Tibial nerve (tissue), 4 donors: ENCODE measurements at regions not wholly inside any gene's neighbourhood (a gene's known extent, or its start where the extent isn't known, plus 50 kb on each side); places are given as distances from the start of the nearest gene placed in this dataset.
"Not testable (repeated sequence)": the region's sequence is repeated elsewhere in the genome, so short reads cannot be mapped to it uniquely, and the experiment has no call there.

Source experiments
- DNase-seq, 2 donors: peaks; one replicate each; pipeline ENCODE4 v3.0.0-alpha.2; 2019; ENCODE audit warnings: low spot score in 2 of 2
- H3K27ac ChIP-seq, 4 donors: fragments of 200-600 bp; sonication (generic) in 3 of 4; one replicate each; pipeline ENCODE4 v1.5.1; 2017 to 2019; ENCODE audit warnings: mild to moderate bottlenecking in 1 of 4
- H3K27me3 ChIP-seq, 2 donors: fragments of 200-600 bp; sonication (generic) in 1 of 2; one replicate each; pipeline versions ENCODE4 v1.5.1 to v1.6.0; 2017 to 2019
- H3K36me3 ChIP-seq, 3 donors: fragments of 200-600 bp; sonication (generic); one replicate each; pipeline ENCODE4 v1.5.1; 2018 to 2019
- H3K4me1 ChIP-seq, 4 donors: fragments of 200-600 bp; sonication (generic) in 3 of 4; one replicate each; pipeline ENCODE4 v1.5.1; 2017 to 2019
- H3K4me3 ChIP-seq, 4 donors: fragments of 200-600 bp; sonication (generic) in 3 of 4; one replicate each; pipeline ENCODE4 v1.5.1; 2017 to 2019; ENCODE audit warnings: mild to moderate bottlenecking in 1 of 4, moderate library complexity in 1 of 4
- H3K9me3 ChIP-seq, 4 donors: fragments of 200-600 bp; sonication (generic) in 3 of 4; one replicate each; pipeline ENCODE4 v1.5.1; 2017 to 2019
- CTCF ChIP-seq, 5 experiments: fragments of 200-600 bp in 3 of 5; fragments of 450-650 bp in 2 of 5; sonication (generic) in 3 of 5; IDR thresholded peaks; one replicate each; pipeline ENCODE4 v1.5.1; 2016 to 2019; ENCODE audit warnings: antibody characterized with exemption in 5 of 5, mild to moderate bottlenecking in 3 of 5, moderate library complexity in 2 of 5
- EP300 ChIP-seq, 2 donors: sonication (generic); formaldehyde crosslinking; IDR thresholded peaks; one replicate each; pipeline ENCODE4 v1.6.1; 2017; ENCODE audit warnings: antibody characterized with exemption in 2 of 2, mild to moderate bottlenecking in 1 of 2
- POLR2A ChIP-seq, 2 donors: fragments of 450-650 bp; IDR thresholded peaks; one replicate each; pipeline ENCODE4 v1.6.1; 2017; ENCODE audit warnings: antibody characterized with exemption in 2 of 2, mild to moderate bottlenecking in 2 of 2, moderate library complexity in 2 of 2
- WGBS, 2 donors: methylation state at CpG; one replicate each; pipeline ENCODE4 v1.1.5; 2018; 5-methylcytosine and 5-hydroxymethylcytosine counted together

GRCh38 chr4:23423540-23423939 is 466.3 kb downstream of the PPARGC1A start:
- WGBS, 2 donors, result 40 to 47% methylated on average over 3 of the region's 3 CpGs

GRCh38 chr4:23422878-23423277 is 467.0 kb downstream of the PPARGC1A start:
- no peaks in the 10 kb centered on the region for H3K4me1 ChIP-seq
- H3K9me3 ChIP-seq, result no peaks in the 10 kb centered on the region
- H3K27me3 ChIP-seq, result no peaks in the 10 kb centered on the region
- H3K4me3 ChIP-seq, result no peak overlapping the region
- no peaks in the 10 kb centered on the region for H3K36me3 ChIP-seq
- H3K27ac ChIP-seq, result no peak overlapping the region
- DNase-seq, result no peak
- 67 to 79% methylated on average over 1 of the region's 1 CpG for WGBS, 2 donors
- no peak for TF ChIP-seq POLR2A (IDR thresholded peaks at IDR 0.05)
- no peak for TF ChIP-seq CTCF (IDR thresholded peaks at IDR 0.05)
- no peak for TF ChIP-seq EP300 (IDR thresholded peaks at IDR 0.05)

More at GRCh38 chr4:23423540-23423939, 466.3 kb downstream of the PPARGC1A start:
- Histone ChIP-seq H3K36me3 (no peaks in the 10 kb centered on the region), H3K4me3 (no peak overlapping the region), H3K9me3 (no peaks in the 10 kb centered on the region), H3K4me1 (no peaks in the 10 kb centered on the region), H3K27me3 (no peaks in the 10 kb centered on the region), H3K27ac (no peak overlapping the region)
- no peak for DNase-seq
- no peak for TF ChIP-seq CTCF (IDR thresholded peaks at IDR 0.05)
- no peak for TF ChIP-seq POLR2A (IDR thresholded peaks at IDR 0.05)
- no peak for TF ChIP-seq EP300 (IDR thresholded peaks at IDR 0.05)

GRCh38 chr4:23413631-23414030 is 476.2 kb downstream of the PPARGC1A start:
- no peak for DNase-seq
- TF ChIP-seq POLR2A (IDR thresholded peaks at IDR 0.05), result no peak
- 51 to 56% methylated on average over 3 of the region's 3 CpGs for WGBS, 2 donors

GRCh38 chr4:23412701-23413100 is 477.1 kb downstream of the PPARGC1A start:
- H3K36me3 ChIP-seq, result no peaks in the 10 kb centered on the region
- no peaks in the 10 kb centered on the region for H3K4me1 ChIP-seq
- H3K27me3 ChIP-seq, result no peaks in the 10 kb centered on the region
- no peak overlapping the region for H3K27ac ChIP-seq
- no peaks in the 10 kb centered on the region for H3K9me3 ChIP-seq
- WGBS, 2 donors, result 80 to 88% methylated on average over 3 of the region's 3 CpGs
- DNase-seq, result no peak
- H3K4me3 ChIP-seq, result no peak overlapping the region
- TF ChIP-seq POLR2A (IDR thresholded peaks at IDR 0.05), result no peak
- no peak for TF ChIP-seq CTCF (IDR thresholded peaks at IDR 0.05)
- TF ChIP-seq EP300 (IDR thresholded peaks at IDR 0.05), result no peak

More at GRCh38 chr4:23413631-23414030, 476.2 kb downstream of the PPARGC1A start:
- no peaks in the 10 kb centered on the region for H3K27me3 ChIP-seq
- H3K27ac ChIP-seq, result no peak overlapping the region
- H3K4me3 ChIP-seq, result no peak overlapping the region
- H3K9me3 ChIP-seq, result no peaks in the 10 kb centered on the region
- no peaks in the 10 kb centered on the region for H3K36me3 ChIP-seq
- no peaks in the 10 kb centered on the region for H3K4me1 ChIP-seq

- DNase-seq, H3K36me3 ChIP-seq, H3K4me1 ChIP-seq, H3K27ac ChIP-seq, H3K27me3 ChIP-seq, H3K4me3 ChIP-seq, H3K9me3 ChIP-seq: not testable (repeated sequence)
- 78 to 87% methylated on average over 2 of the region's 2 CpGs for WGBS, 2 donors
These were observed 480.9 kb downstream of the PPARGC1A start for GRCh38 chr4:23408913-23409312.

- no peak for TF ChIP-seq POLR2A (IDR thresholded peaks at IDR 0.05)
- TF ChIP-seq EP300 (IDR thresholded peaks at IDR 0.05), result no peak
- TF ChIP-seq CTCF (IDR thresholded peaks at IDR 0.05), result no peak
- H3K36me3 ChIP-seq, result no peaks in the 10 kb centered on the region
- H3K9me3 ChIP-seq, result peaks cover 0 to 13% (median 0%) of the 10 kb centered on the region in 4 donors
- no peaks in the 10 kb centered on the region for H3K27me3 ChIP-seq
- no peak for DNase-seq
- H3K4me1 ChIP-seq, result no peaks in the 10 kb centered on the region
- WGBS, 2 donors, result 58 to 64% methylated on average over 3 of the region's 3 CpGs
- H3K4me3 ChIP-seq, result no peak overlapping the region
- no peak overlapping the region for H3K27ac ChIP-seq
These were observed 488.3 kb downstream of the PPARGC1A start for GRCh38 chr4:23401572-23401971.
